T-helper 2 cell (primary cell): ENCODE measurements at regions not wholly inside any gene's neighbourhood (a gene's known extent, or its start where the extent isn't known, plus 50 kb on each side); places are given as distances from the start of the nearest gene placed in this dataset.
"Not testable (repeated sequence)": the region's sequence is repeated elsewhere in the genome, so short reads cannot be mapped to it uniquely, and the experiment has no call there.

ENCODE experiments used
- DNase-seq, 5 experiments: peaks; one replicate each; pipeline versions ENCODE4 v3.0.0 to v3.0.0-alpha.2; 2012 to 2022

DNA sequence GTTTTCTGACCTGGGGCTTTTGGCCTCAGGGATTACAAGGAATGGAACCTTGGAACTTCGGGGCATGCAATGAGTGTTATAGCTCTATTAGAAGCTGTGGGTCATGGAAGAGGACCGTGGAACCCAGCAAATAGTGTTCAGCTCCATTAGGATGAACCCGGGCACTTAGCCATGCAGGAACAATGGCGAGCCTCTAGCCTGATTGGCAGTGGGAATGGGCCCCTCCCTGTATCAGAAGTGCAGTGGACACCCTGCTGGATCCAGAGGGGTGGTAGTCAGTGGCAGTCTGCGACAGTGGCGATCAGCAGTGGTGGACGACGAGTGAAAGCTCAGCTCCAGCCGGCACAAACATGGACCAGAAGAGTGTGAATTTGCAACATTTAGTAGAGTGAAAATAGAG, 315.4 kb upstream of the TECRL start:
- DNase-seq = no peak

DNA sequence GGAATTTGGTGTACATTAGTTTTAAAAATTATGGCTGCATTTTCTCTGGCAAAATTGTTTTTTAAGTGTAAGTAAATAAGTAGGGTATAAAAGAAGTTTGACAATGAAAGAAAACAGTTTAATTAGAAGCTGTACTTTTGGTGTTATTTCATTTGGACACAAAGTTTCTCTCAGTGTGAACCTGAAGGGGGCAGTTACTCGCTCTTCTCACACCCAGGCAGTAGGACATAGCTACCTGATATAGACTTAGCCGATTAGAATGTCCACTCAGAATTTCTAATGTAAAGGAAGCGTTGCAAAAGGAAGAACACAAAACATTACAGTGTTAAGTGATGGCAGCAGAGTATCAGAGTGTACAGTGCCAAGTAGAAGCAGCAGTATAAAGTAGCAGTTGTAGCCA, 311.9 kb upstream of the TECRL start:
- no peak for DNase-seq

DNA sequence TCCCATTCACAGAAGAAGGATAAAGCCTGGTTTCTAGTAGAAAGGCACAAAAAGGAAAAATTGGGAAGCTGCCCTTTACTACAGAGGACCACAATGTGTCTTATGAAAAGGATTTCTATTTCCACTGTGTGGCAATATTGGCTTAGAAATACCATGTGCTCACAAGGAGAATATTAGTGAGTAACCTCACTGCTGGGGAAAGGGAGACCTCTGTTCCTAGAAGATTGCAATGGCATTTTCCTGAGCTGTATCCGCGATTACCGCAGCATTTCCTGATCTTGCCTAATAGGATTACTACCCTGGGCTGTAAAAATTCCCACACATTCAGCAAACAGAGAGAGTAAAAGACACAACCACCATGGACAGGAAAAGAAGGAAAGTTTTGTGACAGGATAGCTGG, 308.8 kb upstream of the TECRL start:
- DNase-seq = no peak

DNA sequence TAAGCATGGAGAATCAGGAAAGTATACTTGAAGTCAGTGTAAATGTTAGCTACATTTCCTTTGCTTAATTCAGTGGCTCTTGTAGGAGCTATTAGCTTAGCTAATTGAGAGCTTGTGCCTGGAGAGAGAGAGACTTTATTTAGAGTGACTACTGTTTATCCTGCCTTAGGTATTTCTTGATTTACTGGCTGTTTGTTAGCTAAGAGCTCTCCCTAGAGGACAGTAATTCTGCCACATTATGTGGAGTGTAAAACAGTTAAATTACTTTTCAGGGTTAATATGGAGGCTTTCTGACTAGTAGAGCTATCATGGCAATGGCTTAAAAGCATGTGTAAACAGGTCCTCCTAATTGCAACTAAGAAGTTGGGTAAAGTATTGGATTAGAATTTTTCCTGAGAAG, 306.5 kb upstream of the TECRL start:
- no peak for DNase-seq

DNA sequence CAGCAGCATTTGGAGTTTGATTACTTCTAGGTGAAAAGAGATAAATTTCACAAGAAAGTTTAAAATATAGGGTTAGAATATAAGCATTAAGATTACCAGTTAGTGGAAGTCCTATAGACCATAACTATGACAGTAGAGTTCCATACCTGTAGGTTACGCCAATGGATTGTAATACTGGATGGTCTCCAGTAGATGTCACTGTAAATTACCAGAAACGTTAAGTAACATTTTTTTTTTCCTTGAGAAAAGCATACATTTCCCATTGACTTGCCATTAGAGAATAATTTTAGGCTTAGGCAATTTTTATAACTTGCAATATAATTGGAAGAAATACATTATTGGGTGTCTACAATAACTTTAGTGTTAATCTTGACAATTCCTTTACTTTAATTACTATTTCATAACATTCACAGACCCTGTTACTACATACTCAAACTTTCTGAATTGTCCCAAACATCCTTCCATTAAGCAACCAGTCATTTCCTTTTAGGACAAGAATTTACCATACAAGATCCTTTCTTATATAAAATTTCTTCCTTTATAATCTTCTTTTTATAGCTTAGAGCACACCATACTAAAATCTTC, 304.1 kb upstream of the TECRL start:
- peak in 1 of 5 experiments; percentile 35 for DNase-seq

DNA sequence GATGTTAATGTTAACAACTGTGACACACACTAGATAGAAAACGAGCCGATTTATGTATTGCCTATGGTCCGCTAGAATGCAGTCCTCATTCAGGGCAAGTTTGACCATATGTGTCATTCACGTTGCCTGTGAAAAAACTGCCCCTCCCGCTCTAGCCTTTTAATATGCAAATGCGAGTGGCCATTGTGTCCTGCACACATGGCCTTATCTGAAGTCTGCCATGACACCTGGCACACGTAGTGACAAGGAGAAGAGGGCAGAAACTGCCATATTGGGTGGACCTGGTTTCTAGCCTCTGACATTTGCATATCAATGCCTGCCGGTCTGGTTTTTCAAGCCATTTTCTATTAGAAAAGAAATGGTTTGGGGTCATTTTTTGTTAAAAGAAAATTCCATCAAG, 303.3 kb upstream of the TECRL start:
- DNase-seq = no peak

DNA sequence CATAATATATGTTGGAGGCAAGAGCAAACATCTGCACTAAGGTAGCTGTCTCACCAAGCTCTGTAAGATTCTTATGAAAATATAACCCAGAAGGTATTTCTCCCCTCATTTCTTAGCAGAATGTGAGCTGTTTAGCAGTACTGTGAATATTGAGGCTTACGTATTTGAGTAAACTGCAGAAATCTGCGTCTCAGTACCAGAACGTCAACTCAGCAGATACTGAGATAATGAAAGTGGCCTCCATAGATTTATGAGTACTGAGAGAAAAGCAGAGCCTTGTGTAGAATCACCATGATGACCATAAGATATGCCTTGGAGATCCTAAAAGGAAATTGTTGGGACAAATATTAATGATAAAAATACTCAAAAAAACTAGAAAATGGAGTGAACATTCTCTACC, 296.7 kb upstream of the TECRL start:
- no peak for DNase-seq

DNA sequence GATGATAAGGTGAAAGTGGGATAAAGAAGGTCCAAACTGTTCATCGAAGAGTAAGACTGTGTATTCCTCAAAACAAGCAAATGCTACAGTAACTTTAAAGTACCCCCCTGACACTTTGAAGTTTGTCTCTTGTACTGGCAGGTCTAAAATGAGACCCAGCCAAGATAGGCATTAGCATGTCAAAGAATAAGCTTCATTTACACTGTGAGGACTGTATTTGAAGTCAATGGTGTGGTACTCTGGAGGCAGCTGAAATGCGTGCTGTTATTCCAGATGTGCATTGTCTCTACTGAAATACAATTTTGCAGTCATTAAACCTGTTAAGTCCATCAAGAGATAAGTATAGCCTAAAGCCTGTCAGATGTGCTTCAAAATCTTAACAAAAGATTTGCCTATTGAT, 288.9 kb upstream of the TECRL start:
- DNase-seq = no peak

DNA sequence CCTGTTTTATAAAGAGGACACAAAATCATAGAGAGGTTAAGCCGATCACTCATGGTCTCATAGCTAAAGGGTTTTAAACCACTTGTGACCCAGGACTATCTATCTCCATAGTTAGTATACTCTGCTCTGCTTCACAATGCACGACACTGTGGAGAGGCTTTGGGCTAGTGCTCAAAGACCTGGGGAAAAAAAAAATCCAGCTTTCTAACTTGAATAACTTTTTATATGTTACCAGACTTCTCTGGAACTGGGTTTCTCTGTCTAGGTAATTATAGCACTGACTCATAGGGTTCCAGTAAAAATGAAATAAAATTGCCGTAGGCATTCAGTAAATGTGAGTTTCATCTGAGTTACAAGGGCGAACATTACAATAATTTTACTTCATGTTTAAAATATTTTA, 273.7 kb upstream of the TECRL start:
- DNase-seq = no peak

DNA sequence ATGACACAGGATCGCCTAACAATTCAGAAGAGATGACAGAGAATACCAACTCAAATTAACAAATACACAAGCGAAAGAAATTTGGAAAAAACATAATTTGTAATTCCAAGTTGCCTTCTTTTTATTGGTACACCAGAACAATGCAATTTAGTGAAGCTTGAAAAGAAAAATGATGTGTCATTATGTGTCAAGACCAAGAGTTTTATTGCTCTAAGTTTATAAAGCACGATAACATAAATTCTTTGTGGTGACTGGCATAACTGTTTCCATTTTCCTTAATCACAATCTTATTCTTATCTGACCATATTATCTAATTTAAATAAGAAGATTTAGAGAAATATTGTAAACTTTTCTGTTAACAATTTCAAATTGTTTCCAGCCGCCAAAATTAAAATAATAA, 273.2 kb upstream of the TECRL start:
- DNase-seq = no peak

DNA sequence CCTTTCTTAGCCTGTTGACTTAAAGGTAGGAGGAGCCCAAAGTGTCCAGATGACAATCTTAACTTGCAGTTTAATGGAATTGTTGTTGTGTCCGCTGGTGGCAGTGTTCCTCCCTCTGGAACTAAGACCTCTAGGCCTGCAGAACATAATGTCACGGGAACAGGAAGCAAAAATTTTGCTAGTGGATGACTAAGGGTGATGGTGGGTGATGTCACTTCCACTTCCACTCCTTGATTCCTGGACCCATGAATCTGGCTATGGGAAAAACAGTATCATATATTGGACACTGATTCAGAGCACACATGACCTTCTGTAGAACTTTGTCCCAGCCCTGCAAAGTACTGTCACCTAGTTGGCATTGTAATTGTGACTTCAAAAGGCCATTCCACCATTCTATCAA, 263.9 kb upstream of the TECRL start:
- DNase-seq = not testable (repeated sequence)

DNA sequence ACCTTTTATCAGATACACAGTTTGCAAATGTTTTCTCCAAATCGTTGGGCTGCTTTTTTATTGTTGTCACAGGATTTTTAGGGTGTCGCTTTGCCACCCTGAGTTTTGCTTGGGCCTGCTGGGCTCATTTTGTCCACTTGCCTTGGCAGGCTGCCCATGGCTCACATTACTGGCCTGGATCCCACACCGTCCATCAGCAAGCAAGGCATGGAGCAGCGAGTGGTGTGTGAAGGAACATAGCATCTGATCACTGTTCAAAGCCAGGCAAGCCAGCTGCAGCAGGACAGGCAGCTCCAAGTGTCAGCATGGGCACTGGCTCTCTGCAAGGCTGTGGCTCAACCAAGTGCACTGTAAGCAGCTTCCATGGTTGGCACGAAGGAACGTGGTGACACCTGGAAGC, 261.4 kb upstream of the TECRL start:
- DNase-seq = no peak

DNA sequence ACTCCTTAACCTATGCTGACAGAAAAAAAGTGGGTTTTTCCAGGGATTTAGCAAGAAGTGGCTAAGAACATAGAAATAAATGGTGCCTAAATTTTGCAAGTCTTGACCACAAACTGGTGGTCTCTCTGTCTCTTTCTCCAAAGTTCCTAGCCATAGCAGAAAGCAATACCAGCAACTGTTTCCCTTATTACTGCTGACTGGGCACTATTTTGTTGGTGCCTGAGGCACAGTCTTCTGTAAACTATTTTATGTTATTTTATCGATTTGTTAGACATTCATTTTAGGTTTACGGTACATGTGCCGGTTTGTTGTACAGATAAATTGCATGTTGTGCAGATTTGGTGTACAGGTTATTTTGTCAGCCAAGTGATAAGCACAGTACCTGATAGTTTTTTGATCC, 234.6 kb upstream of the TECRL start:
- DNase-seq = no peak

DNA sequence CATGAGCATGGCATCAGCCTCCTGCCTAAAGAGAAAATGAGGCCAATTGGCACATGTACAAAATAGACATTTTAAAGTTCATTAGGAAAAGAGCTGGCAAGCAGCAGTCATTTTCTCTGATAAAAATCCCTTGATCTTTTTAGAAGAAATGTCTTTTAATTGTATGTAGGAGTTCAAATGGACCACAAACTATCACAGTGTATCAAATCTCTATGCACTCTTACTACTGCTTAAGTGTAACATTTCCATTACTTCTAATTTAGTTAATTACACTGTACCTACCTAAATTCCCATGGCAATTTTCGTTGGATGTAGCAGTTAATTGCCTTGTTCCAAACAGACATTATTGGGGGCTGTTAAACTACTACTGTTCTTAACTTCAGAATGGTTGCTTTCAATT, 233.7 kb upstream of the TECRL start:
- no peak for DNase-seq

DNA sequence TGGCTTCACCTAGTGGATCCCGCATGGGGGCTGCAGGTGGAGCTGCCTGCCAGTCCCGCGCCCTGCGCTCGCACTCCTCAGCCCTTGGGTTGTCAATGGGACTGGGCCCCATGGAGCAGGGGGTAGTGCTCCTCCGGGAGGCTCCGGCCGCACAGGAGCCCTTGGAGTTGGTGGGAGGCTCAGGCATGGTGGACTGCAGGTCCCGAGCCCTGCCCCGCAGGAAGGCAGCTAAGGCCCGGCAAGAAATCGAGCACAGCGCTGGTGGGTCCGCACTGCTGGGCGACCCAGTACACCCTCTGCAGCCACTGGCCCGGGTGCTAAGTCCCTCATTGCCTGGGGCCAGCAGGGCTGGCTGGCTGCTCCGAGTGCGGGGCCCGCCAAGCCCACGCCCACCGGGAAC, 231.2 kb upstream of the TECRL start:
- not testable (repeated sequence) for DNase-seq

DNA sequence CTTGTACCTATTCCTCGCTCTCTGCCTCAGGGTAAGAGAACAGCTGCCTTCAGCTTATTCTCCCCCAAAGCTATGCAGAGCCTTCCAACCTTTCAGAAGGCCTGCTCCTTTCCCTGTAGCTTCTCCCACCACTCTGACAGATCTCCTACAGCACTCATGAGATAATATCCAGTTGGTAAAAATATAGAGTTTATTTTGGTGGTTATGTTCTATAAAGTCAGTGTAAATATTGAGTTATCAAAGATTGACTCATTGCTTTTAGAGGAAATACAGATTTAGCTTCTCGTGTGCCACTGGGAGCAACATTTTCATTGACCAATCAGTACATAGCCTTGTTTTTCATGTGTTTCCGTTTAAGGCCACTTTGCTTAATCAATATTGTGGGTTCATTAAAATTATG, 216.2 kb upstream of the TECRL start:
- DNase-seq = no peak

DNA sequence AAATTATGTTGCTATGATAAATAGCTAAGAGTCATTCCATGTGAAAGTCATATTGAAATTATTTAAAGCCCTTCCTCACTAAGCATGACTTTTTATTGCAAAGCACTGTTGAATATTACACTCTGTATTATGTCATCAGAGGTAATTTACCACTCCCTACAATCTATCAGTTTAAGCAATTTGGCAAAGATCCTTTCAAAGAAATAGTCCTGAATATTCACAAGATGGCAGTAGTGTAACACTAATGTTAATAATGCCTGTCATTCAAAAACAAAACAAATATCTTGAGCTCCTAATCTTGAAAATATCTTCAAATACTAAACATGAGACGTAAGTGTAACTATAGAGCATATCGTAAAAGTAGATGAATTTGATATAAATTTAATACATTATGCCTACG, 208.6 kb upstream of the TECRL start:
- no peak for DNase-seq

DNA sequence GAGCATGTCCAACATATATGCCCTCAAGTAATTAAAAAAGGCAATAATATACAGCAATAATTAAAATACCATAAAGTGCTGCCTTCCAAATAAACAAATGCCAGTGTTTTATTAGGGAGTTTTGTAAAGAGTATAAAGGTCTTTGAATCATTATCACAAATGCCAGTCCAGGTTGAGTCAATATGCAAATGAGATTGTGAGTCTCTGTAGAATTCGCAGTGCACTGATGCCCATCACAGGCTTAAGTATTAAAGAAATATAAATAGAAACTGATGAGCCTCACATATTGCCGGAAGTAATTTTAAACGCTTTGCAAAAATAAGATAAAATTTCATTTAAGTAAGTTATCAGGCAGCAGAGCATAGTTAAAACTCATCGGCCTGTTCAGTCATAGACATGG, 205.0 kb upstream of the TECRL start:
- DNase-seq = no peak

DNA sequence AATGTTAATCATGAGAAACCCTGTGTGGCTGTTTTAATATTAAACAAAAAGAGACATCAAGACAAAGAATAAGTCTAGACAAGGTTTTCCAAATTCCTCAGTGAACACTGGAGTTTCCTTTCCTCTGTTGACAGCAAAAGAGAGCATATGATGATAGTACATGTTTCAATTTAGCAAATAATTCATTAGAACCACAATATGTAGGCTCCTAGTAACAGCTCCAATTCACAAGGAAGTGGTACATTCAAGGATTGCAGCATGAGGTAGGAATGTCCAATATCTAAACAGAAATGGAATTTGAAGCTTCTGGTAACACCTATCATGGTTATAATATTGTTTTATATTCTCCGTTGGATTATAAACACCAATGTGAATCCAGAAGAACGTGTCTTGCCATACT, 203.8 kb upstream of the TECRL start:
- DNase-seq = no peak

DNA sequence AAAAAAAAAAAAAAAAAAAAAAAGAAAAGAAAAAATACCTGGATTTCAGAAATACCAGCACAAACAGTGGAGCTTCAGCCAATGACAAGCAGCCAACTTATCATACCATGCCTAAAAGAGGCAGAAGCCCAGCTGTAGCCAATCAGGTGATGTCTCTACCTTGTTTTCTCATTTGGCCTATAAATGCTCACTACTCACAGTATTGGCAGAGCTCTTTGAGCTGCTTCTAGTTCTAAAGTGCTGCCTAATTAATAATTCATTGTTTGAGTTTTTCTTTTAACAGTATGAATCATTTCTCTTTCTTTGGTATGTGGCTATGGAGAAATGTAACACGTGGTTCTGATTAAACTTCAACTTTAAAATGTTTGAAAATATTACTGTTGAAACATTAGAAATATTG, 188.8 kb upstream of the TECRL start:
- DNase-seq = no peak

DNA sequence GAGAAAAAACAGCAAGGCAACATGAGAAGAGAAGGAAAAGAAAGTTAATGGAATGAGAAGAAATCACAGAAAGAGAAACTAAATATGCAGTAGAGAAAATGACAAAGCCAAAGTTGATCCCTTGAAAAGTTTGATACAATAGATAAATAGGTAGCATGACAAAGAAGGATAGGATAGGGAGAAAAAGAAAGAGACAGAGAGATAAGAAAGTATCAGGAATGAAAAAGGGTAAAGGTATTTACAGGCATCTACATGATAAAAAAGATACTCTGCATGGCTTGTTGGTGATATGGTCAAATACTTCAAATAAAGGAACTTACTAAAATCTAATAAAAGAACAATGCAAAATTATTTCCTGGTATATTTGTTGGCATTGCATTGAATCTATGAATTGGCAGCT, 185.5 kb upstream of the TECRL start:
- no peak for DNase-seq

DNA sequence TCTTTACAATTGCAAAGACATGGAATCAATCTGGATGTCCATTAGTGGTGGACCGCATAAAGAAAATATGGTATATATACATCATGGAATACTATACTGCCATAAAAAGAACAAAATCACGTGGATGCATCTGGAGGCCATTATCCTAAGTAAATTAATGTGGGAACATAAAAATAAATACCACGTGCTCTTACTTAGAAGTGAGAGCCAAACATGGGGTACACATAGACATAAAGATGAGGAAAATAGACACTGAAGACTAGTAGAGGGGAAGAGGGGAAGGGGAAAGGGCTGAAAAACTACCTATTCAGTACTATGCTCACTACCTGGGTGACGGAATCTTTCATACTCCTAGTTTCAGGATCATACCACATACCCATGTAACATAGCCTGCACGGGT, 179.3 kb upstream of the TECRL start:
- DNase-seq = no peak

DNA sequence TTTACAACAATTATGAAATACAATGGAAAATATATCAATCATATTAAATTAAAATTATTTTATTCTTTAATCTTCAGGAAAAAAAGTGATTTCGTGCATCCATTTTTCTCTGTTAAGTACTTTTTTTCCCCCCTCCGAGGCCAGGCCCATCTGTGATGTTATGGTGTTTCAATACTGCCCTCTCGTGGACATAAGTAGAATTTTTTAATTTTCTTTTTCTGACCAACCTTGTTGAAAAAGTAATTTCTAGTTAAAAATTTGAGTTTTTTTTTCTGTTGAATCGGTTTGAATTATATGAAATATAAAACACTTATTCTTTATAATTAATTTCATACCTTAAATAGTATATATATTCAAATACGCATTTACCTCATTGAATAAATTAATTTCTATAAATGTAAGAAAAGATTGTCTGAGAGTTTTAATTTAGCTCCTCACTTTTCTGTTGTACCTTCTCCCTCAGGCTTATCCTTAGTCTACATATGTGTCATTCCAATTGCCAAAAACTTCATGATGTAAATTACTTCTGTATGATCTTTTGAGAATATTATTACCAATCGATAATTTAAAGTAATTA, 175.8 kb upstream of the TECRL start:
- peak in 1 of 5 experiments; percentile 41 for DNase-seq

DNA sequence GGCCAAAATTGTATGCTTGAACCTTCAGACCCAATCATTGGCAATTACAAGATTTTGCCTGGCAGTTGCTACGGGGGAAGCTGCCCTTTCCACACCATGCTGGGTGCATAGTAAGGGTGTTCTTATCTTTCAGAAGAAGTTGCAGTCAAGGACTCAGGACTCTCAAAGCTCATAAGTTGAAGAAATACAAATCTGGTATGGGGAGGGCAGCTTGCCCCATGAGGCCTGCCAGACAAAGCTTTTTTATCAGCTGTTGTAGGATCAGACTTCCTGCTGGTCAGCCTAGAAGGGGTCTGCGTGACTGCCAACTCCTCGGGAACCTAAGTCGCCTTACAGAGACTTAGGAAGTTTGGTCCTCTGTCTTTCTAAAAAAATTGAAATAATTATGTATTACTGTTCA, 174.9 kb upstream of the TECRL start:
- no peak for DNase-seq

DNA sequence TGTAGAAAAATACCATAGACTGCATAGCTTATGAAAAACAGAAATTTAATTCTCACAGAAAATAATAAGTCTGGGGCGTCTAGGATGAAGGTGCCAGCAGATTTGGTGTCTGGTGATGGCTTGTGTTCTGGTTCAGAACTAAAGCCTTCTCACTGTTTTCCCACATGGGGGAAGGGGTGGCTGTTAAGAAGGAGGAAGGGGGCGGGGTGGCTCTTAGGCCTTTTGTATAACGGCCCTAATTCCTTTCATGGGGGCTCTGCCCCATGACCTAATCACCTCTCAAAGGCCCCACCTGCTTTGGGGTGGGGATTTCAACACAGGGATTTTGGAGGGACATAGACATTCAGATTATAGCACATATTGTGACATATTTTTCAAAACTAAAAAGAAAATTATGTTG, 173.2 kb upstream of the TECRL start:
- no peak for DNase-seq

DNA sequence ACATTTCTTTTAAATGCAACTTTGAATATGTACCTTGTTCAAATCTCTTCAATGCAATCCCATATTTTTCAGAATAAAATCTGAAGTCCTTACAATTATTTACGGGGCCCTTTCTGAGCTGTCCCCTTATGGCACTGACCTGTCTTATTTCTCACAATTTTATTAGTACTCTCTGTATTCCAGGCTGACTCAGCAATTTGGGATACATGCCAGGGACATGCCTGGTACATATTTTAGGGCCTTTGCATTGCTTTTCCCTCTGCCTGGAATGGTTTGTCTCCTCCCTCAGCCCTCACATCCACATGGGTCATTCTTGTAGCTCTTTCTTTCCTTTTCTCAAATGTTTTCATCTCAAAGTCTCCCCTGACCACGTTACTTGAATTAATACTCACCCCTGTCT, 172.2 kb upstream of the TECRL start:
- DNase-seq = no peak
